Kidney (tissue), 13 donors: ENCODE measurements at regions not wholly inside any gene's neighbourhood (a gene's known extent, or its start where the extent isn't known, plus 50 kb on each side); places are given as distances from the start of the nearest gene placed in this dataset.

Source experiments
- DNase-seq, 5 donors: peaks; one replicate each; pipeline ENCODE4 v3.0.0-alpha.2; 2013 to 2020
- FAIRE-seq: peaks from 2 replicates; lab custom pipeline; 2012; peaks lifted over from hg19 to GRCh38; lab: Jason Lieb, UNC
- H3K27ac ChIP-seq, 2 donors: one replicate each; pipeline ENCODE4 v1.7.0; 2013; ENCODE audit warnings: low read depth in 2 of 2, low read length in 2 of 2, inconsistent platforms in 1 of 2
- H3K27me3 ChIP-seq: one replicate; pipeline ENCODE4 v1.7.1; 2013; ENCODE audit warnings: low read length, inconsistent platforms; ENCODE audit not compliant: control insufficient read depth, insufficient read depth
- H3K36me3 ChIP-seq, 3 donors: one replicate each; pipeline versions ENCODE4 v1.7.0 to v1.7.1; 2013; ENCODE audit warnings: low read length in 3 of 3, control low read depth in 1 of 3, inconsistent platforms in 1 of 3; ENCODE audit not compliant: insufficient read depth in 3 of 3, control insufficient read depth in 2 of 3
- H3K4me1 ChIP-seq, 3 donors: one replicate each; pipeline versions ENCODE4 v1.7.0 to v1.7.1; 2013; ENCODE audit warnings: low read length in 3 of 3, inconsistent platforms in 1 of 3, low read depth in 1 of 3; ENCODE audit not compliant: control insufficient read depth in 2 of 3, insufficient read depth in 2 of 3
- H3K4me3 ChIP-seq, 3 donors: one replicate each; pipeline versions ENCODE4 v1.7.0 to v1.8.1; 2013; ENCODE audit warnings: low read length in 3 of 3, control low read depth in 1 of 3, inconsistent platforms in 1 of 3
- H3K9ac ChIP-seq, 3 donors: one replicate each; pipeline versions ENCODE4 v1.7.0 to v1.7.1; 2013; ENCODE audit warnings: low read length in 3 of 3, control low read depth in 1 of 3, inconsistent platforms in 1 of 3
- H3K9me3 ChIP-seq, 3 donors: one replicate each; pipeline versions ENCODE4 v1.7.0 to v1.7.1; 2013; ENCODE audit warnings: low read length in 3 of 3, control low read depth in 1 of 3, inconsistent platforms in 1 of 3; ENCODE audit not compliant: control insufficient read depth in 2 of 3, insufficient read depth in 1 of 3
- intact Hi-C: fragments of 100-400 bp; cut with DNase I; formaldehyde crosslinking; loops from one replicate; pipeline ENCODE4 v1.11.1; 2022
- TF ChIP-seq, protein P1 (sequence below): IDR thresholded peaks from 3 replicates; pipeline ENCODE4 v1.5.1; 2012; ENCODE audit warnings: mild to moderate bottlenecking, moderate library complexity, borderline replicate concordance; ENCODE audit not compliant: insufficient read depth; ENCODE audit errors: extremely low read depth
- donor health status: control.
- donor health status: control.
- donor health status: control.
- donor health status: control.
- donor health status: control.
- donor health status: DM: yes; HTN: yes; CAD: no.
- donor health status: Normal renal cell carcinoma (clear cell type).

DNA sequence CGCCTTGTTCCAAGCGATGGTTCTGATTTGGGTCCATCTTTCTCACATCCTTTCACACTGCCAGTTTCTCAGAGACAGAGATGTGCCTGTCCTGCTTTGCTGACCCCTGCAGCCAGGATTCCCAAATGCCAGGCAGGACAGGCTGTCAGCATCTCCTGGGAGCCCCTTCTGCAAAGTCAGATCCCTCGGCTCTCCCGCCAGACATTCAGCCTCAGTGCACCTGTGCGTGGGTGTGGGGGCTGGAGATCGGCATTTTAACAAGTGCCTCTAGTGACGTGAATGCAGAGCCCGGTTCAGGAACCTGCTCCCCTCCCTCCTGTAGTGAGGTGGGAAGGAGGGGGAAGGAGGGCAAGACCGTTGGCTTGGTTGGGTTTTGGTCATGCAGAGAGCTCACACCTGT is 108.9 kb upstream of the FGF3 start:
- no peak overlapping the region for H3K9ac ChIP-seq
- DNase-seq = peak in 3 of 5 donors; percentile 33 to 48 (median 39)
- H3K27ac ChIP-seq = no peak overlapping the region
- no peaks in the 10 kb centered on the region for H3K36me3 ChIP-seq
- H3K4me3 ChIP-seq = no peak overlapping the region
- TF ChIP-seq, protein P1, sequence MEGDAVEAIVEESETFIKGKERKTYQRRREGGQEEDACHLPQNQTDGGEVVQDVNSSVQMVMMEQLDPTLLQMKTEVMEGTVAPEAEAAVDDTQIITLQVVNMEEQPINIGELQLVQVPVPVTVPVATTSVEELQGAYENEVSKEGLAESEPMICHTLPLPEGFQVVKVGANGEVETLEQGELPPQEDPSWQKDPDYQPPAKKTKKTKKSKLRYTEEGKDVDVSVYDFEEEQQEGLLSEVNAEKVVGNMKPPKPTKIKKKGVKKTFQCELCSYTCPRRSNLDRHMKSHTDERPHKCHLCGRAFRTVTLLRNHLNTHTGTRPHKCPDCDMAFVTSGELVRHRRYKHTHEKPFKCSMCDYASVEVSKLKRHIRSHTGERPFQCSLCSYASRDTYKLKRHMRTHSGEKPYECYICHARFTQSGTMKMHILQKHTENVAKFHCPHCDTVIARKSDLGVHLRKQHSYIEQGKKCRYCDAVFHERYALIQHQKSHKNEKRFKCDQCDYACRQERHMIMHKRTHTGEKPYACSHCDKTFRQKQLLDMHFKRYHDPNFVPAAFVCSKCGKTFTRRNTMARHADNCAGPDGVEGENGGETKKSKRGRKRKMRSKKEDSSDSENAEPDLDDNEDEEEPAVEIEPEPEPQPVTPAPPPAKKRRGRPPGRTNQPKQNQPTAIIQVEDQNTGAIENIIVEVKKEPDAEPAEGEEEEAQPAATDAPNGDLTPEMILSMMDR = no peak
- no peaks in the 10 kb centered on the region for H3K9me3 ChIP-seq
- peaks cover 0 to 4% (median 0%) of the 10 kb centered on the region in 3 donors for H3K4me1 ChIP-seq
- intact Hi-C loops = loop anchor here (10.0 kb wide), 1 partner anchor 257 kb away; no protein-coding TSS in a partner anchor
- H3K27me3 ChIP-seq = no peaks in the 10 kb centered on the region
- no peak for FAIRE-seq

DNA sequence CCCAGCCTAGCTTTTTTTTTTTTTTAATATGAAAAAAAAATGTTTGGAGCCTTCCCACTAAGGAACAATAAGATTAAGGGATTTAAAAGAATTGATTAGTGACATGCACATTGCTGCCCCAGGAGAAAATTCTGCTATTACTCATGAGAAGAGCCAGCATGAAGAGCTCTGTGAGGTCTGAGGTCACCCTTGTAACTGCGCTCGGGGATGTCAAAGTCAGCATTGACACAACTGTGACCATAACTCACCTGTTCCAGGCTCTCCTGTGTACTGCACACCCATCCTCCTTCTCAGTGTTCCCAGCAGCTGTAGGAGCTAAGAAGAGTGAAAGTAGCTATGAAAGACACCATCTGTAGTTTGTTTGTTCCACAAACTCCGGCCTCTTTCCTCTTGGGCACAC is 109.8 kb upstream of the FGF3 start:
- no peaks in the 10 kb centered on the region for H3K36me3 ChIP-seq
- TF ChIP-seq, protein P1 = no peak
- H3K27me3 ChIP-seq = no peaks in the 10 kb centered on the region
- H3K27ac ChIP-seq = no peak overlapping the region
- no peak overlapping the region for H3K9ac ChIP-seq
- intact Hi-C loops = loop anchor here (10.0 kb wide), 1 partner anchor 256 kb away; no protein-coding TSS in a partner anchor
- no peak for FAIRE-seq
- H3K9me3 ChIP-seq = no peaks in the 10 kb centered on the region
- peak in 2 of 5 donors; percentile 10 to 11 for DNase-seq
- peaks cover 0 to 4% (median 0%) of the 10 kb centered on the region in 3 donors for H3K4me1 ChIP-seq
- H3K4me3 ChIP-seq = no peak overlapping the region

DNA sequence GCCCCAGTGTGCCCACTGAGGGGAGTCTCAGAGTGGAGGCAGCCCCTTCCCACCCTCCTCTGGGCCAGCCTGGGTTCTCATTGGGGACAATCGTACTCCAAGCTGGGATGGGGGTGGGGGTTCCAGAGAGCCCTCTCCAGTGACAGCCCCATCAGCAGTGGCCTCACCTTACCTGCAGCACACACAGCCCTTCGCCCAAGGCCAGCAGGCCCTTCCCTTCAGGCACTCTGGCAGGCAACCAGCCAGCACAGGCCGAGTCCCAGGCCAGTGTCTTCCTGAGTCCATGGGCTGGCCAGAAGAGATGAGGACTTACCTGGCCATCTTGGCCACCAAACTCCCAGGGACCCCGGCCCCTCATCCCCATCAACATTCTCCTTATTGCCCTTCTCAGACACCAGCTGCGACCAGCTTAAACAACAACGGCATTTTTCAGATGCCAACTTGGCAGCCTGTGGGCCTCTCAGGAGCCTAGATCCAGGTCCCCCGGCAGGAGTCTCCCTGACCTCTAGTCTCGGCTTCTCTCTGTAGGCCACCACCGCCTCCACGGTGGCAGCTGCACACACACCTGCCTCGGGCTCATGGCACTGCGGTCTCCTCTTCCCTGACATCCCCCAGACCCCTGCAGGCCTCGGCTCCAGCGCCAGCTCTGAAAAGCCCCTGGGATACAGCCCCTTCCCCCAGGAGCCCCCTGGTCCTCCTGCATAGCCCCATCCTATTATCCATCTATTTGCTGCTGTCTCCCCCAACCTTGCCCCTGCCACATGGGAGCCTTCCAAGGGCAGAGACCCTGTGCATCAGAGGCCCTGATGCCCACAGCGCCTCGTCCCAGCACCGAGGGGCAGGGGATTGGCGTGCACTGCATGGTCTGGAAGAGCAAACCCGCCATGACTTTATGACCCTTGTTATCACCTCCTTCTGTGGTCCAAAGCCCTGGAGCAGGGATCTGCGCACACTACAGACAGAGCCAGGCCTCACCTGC is 111.2 kb upstream of the FGF3 start:
- H3K9me3 ChIP-seq = no peaks in the 10 kb centered on the region
- FAIRE-seq (no peak), DNase-seq (peak in 2 of 5 donors; percentile 33 to 44)
- no peaks in the 10 kb centered on the region for H3K27me3 ChIP-seq
- intact Hi-C loops = no loop called here
- H3K9ac ChIP-seq = no peak overlapping the region
- H3K4me1 ChIP-seq = peaks cover 0 to 1% (median 0%) of the 10 kb centered on the region in 3 donors
- no peaks in the 10 kb centered on the region for H3K36me3 ChIP-seq
- H3K4me3 ChIP-seq = no peak overlapping the region
- H3K27ac ChIP-seq = no peak overlapping the region
- TF ChIP-seq, protein P1 = no peak
